Islet of Langerhans (tissue), 1 donor: ENCODE measurements at regions not wholly inside any gene's neighbourhood (a gene's known extent, or its start where the extent isn't known, plus 50 kb on each side); places are given as distances from the start of the nearest gene placed in this dataset.

Experiments
- FAIRE-seq: peaks from one replicate; lab custom pipeline; 2011; peaks lifted over from hg19 to GRCh38; lab: Jason Lieb, UNC

- FAIRE-seq: no peak
Measured at GRCh38 chr18:10057894-10058791, 144.3 kb downstream of the VAPA start.

- no peak for FAIRE-seq
Measured at GRCh38 chr18:10059610-10060468, 146.0 kb downstream of the VAPA start.

GRCh38 chr18:10060469-10060782 lies 146.6 kb downstream of the VAPA start:
- no peak for FAIRE-seq

GRCh38 chr18:10060841-10061240 lies 147.0 kb downstream of the VAPA start:
- FAIRE-seq: no peak

- no peak for FAIRE-seq
Measured at GRCh38 chr18:10061566-10062140, 147.8 kb downstream of the VAPA start.

- no peak for FAIRE-seq
Measured at GRCh38 chr18:10062302-10063300, 148.8 kb downstream of the VAPA start.

GRCh38 chr18:10063489-10063888 lies 149.7 kb downstream of the VAPA start:
- FAIRE-seq: no peak

GRCh38 chr18:10064267-10064666 lies 150.5 kb downstream of the VAPA start:
- FAIRE-seq: no peak

GRCh38 chr18:10065296-10065695 lies 151.5 kb downstream of the VAPA start:
- FAIRE-seq: no peak

- no peak for FAIRE-seq
Measured at GRCh38 chr18:10067670-10068659, 154.1 kb downstream of the VAPA start.

GRCh38 chr18:10068766-10069567 lies 155.2 kb downstream of the VAPA start:
- FAIRE-seq: no peak

GRCh38 chr18:10070561-10071000 lies 156.8 kb downstream of the VAPA start:
- no peak for FAIRE-seq

GRCh38 chr18:10072671-10073175 lies 158.9 kb downstream of the VAPA start:
- FAIRE-seq: no peak

GRCh38 chr18:10074110-10074509 lies 160.3 kb downstream of the VAPA start:
- no peak for FAIRE-seq

- FAIRE-seq: no peak
Measured at GRCh38 chr18:10074728-10075127, 160.9 kb downstream of the VAPA start.

- FAIRE-seq: no peak
Measured at GRCh38 chr18:10076502-10077030, 162.8 kb downstream of the VAPA start.

- FAIRE-seq: no peak
Measured at GRCh38 chr18:10077986-10078385, 164.2 kb downstream of the VAPA start.

- FAIRE-seq: no peak
Measured at GRCh38 chr18:10080372-10080771, 166.6 kb downstream of the VAPA start.

- FAIRE-seq: no peak
Measured at GRCh38 chr18:10081492-10081891, 167.7 kb downstream of the VAPA start.
